Activated CD8-positive, alpha-beta memory T cell treated with anti-CD3 and anti-CD28 coated beads, Interleukin-2, amount 10 ng/mL, durations not matched to agents 7 days and 5 days (primary cell): ENCODE measurements at regions not wholly inside any gene's neighbourhood (a gene's known extent, or its start where the extent isn't known, plus 50 kb on each side); places are given as distances from the start of the nearest gene placed in this dataset.
A peak's percentile ranks its signal among the peaks of the same experiment; 100 is the strongest.

Experiments used
- ATAC-seq: fragments of 150-1000 bp; cut with Tn5 transposase; one replicate; pipeline ENCODE4 v1.10.0; 2021; ENCODE audit warnings: moderate library complexity
- CTCF ChIA-PET: fragments of 350-600 bp; sonication (Branson Sonifier 250); formaldehyde crosslinking; loops from one replicate; lab custom pipeline; 2021; ENCODE audit warnings: antibody characterized with exemption; lab: Charles Lee
- DNase-seq: peaks from one replicate; pipeline ENCODE4 v3.0.0-alpha.2; 2020
- H3K27ac Mint-ChIP-seq: one replicate; pipeline ENCODE4 v1.8.0; 2021; ENCODE audit warnings: mild to moderate bottlenecking, mixed read lengths
- H3K27me3 Mint-ChIP-seq: one replicate; pipeline ENCODE4 v1.8.0; 2021; ENCODE audit warnings: mixed read lengths
- H3K36me3 Mint-ChIP-seq: one replicate; pipeline ENCODE4 v1.8.0; 2021; ENCODE audit warnings: mild to moderate bottlenecking, mixed read lengths
- H3K4me1 Mint-ChIP-seq: one replicate; pipeline ENCODE4 v1.8.0; 2021; ENCODE audit warnings: mixed read lengths
- H3K4me3 Mint-ChIP-seq: one replicate; pipeline ENCODE4 v1.8.0; 2021; ENCODE audit warnings: mild to moderate bottlenecking, moderate library complexity, mixed read lengths
- H3K9me3 Mint-ChIP-seq: one replicate; pipeline ENCODE4 v1.8.0; 2022; ENCODE audit warnings: low read depth, mixed read lengths

- ATAC-seq (no peak), DNase-seq (no peak)
- no peak overlapping the region for H3K27ac Mint-ChIP-seq
- CTCF ChIA-PET, result no interaction called here
- H3K9me3 Mint-ChIP-seq, result no peaks in the 10 kb centered on the region
- peaks cover 3% of the 10 kb centered on the region for H3K27me3 Mint-ChIP-seq
- H3K4me3 Mint-ChIP-seq, result no peak overlapping the region
- H3K4me1 Mint-ChIP-seq, result no peaks in the 10 kb centered on the region
- no peaks in the 10 kb centered on the region for H3K36me3 Mint-ChIP-seq
These were observed 62.0 kb downstream of the HFE start for GRCh38 chr6:26149240-26149639.

- Mint-ChIP-seq H3K27ac (no peak overlapping the region), H3K36me3 (no peaks in the 10 kb centered on the region), H3K27me3 (peaks cover 4% of the 10 kb centered on the region), H3K9me3 (no peaks in the 10 kb centered on the region), H3K4me3 (no peak overlapping the region), H3K4me1 (peaks cover 15% of the 10 kb centered on the region)
- CTCF ChIA-PET, result interaction anchor here (0.8 to 1.3 kb wide), 2 partner anchors 11 to 26 kb away, joined by 3 read pairs; no protein-coding TSS in a partner anchor
- no peak for DNase-seq
- no peak for ATAC-seq
These were observed 65.2 kb downstream of the HFE start for GRCh38 chr6:26152226-26153101.

- CTCF ChIA-PET, result interaction anchor here (0.8 to 7.1 kb wide), 4 partner anchors 24 to 30 kb away, joined by 3 to 101 read pairs (median 6); a partner anchor contains a TSS
- peaks cover 17% of the 10 kb centered on the region for H3K27me3 Mint-ChIP-seq
- H3K27ac Mint-ChIP-seq, result peak overlapping the region; percentile 97
- peaks cover 16% of the 10 kb centered on the region for H3K36me3 Mint-ChIP-seq
- H3K9me3 Mint-ChIP-seq, result no peaks in the 10 kb centered on the region
- ATAC-seq, result no peak
- peak overlapping the region; percentile 87 for H3K4me3 Mint-ChIP-seq
- peaks cover 32% of the 10 kb centered on the region for H3K4me1 Mint-ChIP-seq
- no peak for DNase-seq
These were observed 68.1 kb downstream of the HFE start for GRCh38 chr6:26155061-26155930.

DNA sequence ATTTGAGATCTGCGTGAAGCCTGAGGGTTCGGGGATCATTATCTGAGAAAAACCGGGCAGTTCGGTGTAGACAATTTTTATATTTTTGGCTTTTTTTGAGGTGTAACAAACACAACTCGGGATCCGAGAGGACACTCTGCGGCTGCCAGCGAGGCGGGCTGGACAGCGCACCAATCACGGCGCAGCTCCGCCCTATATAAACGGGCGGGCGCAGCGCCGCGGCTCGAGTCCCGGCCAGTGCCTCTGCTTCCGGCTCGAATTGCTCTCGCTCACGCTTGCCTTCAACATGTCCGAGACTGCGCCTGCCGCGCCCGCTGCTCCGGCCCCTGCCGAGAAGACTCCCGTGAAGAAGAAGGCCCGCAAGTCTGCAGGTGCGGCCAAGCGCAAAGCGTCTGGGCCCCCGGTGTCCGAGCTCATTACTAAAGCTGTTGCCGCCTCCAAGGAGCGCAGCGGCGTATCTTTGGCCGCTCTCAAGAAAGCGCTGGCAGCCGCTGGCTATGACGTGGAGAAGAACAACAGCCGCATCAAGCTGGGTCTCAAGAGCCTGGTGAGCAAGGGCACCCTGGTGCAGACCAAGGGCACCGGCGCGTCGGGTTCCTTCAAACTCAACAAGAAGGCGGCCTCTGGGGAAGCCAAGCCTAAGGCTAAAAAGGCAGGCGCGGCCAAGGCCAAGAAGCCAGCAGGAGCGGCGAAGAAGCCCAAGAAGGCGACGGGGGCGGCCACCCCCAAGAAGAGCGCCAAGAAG, 69.0 kb downstream of the HFE start:
- peak; percentile 92 for DNase-seq
- CTCF ChIA-PET, result interaction anchor here (0.8 to 7.1 kb wide), 6 partner anchors 14 to 91 kb away, joined by 3 to 101 read pairs (median 6); a partner anchor contains a TSS
- peaks cover 16% of the 10 kb centered on the region for H3K36me3 Mint-ChIP-seq
- H3K4me3 Mint-ChIP-seq, result peak overlapping the region; percentile 87
- peak overlapping the region; percentile 97 for H3K27ac Mint-ChIP-seq
- ATAC-seq, result peak; percentile 51
- H3K9me3 Mint-ChIP-seq, result no peaks in the 10 kb centered on the region
- H3K4me1 Mint-ChIP-seq, result peaks cover 40% of the 10 kb centered on the region
- H3K27me3 Mint-ChIP-seq, result peaks cover 17% of the 10 kb centered on the region

- peaks cover 16% of the 10 kb centered on the region for H3K36me3 Mint-ChIP-seq
- DNase-seq (peak; percentile 91), ATAC-seq (peak; percentile 10)
- CTCF ChIA-PET, result interaction anchor here (0.6 to 7.1 kb wide), 9 partner anchors 14 to 116 kb away, joined by 3 to 101 read pairs (median 5); a partner anchor contains a TSS
- peaks cover 43% of the 10 kb centered on the region for H3K4me1 Mint-ChIP-seq
- H3K9me3 Mint-ChIP-seq, result no peaks in the 10 kb centered on the region
- peak overlapping the region; percentile 87 for H3K4me3 Mint-ChIP-seq
- peaks cover 17% of the 10 kb centered on the region for H3K27me3 Mint-ChIP-seq
- peak overlapping the region; percentile 97 for H3K27ac Mint-ChIP-seq
These were observed 69.6 kb downstream of the HFE start for GRCh38 chr6:26156850-26157250.

DNA sequence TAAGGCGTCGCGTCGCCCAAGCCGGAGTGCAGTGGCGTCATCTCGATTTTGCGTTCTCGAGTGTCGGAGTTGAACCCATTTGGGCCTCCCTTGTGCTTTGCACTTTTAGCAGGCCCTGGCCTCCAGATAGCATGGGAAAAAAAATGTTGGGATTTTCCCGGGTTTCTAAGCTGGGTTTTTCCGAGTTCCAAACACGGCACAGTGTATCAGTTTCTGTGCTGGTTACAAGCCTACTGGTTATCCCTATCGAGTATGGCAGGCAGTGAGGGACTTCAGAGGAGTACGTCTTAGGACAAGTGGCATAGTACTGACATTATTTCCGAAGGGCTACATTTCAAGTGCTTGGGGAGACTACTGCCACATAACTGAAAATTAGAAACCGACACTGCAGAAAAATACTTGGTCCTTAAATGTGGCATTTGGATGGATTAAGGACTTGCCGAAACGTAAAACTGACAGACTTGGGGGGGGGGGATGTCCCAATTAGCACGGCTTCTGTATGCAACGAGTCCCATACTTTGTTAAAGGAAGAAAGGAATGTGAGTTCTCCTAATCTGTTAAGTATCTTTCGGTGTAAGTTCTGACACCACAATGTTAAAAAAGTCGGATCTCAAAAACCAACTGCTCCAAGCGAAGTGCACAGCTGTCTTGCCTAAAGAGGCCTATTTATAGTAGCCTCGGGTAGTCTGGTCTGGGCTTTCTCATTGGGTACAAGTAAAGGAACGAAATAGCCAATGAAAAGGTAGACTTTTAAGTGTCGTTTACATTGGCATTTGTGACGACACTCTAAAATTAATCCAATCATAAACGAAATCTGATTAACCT, 70.2 kb downstream of the HFE start:
- H3K9me3 Mint-ChIP-seq, result no peaks in the 10 kb centered on the region
- H3K4me1 Mint-ChIP-seq, result peaks cover 46% of the 10 kb centered on the region
- DNase-seq, result peak; percentile 89
- H3K27me3 Mint-ChIP-seq, result peaks cover 17% of the 10 kb centered on the region
- H3K4me3 Mint-ChIP-seq, result peak overlapping the region; percentile 87
- H3K27ac Mint-ChIP-seq, result peak overlapping the region; percentile 97
- CTCF ChIA-PET, result interaction anchor here (0.6 to 7.1 kb wide), 12 partner anchors 15 to 115 kb away, joined by 3 to 101 read pairs (median 3); a partner anchor contains a TSS
- H3K36me3 Mint-ChIP-seq, result peaks cover 19% of the 10 kb centered on the region
- peak; percentile 67 for ATAC-seq

- Mint-ChIP-seq H3K27me3 (peaks cover 17% of the 10 kb centered on the region), H3K4me1 (peaks cover 46% of the 10 kb centered on the region), H3K4me3 (peak overlapping the region; percentile 87), H3K27ac (peak overlapping the region; percentile 97), H3K9me3 (no peaks in the 10 kb centered on the region), H3K36me3 (peaks cover 19% of the 10 kb centered on the region)
- ATAC-seq, result peak; percentile 55
- DNase-seq, result peak; percentile 94
- CTCF ChIA-PET, result interaction anchor here (0.8 to 7.1 kb wide), 13 partner anchors 10 to 115 kb away, joined by 3 to 101 read pairs (median 6); a partner anchor contains a TSS
These were observed 70.9 kb downstream of the HFE start for GRCh38 chr6:26158076-26158580.

DNA sequence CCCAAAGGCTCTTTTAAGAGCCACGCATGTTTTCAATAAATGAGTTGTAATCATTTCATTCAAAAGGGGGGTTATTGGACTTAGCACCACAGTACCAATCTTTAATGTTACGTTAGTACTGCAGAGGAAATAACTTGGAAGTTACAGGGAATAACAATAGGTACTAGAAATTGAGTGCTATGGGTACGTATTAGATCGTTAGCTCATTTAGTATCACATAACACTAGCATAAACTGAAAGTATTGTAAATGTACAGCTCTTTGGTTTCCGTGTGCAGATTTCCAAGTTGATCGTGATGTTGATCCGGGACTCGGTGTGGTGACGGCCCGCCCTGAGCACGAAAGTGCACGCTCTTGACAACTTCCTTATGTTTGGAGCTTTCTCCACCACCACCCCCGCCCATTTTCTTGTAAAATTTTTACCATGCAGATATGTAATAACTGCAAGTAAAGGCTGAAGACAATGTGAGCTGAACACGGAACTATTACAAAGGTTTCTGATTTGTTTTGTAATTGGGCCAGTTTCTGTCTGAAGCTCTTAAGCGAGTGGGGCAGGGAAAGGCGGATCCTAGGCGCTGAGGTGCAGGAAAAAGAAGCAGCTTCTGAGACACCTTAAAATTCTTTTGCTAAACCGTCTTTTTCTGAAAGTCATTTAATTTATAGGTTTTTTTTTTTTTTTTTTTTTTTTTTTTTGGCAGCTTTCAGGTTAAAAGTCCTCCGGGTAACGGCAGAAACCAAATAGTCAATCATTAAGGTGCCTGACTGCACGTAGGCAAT, 71.5 kb downstream of the HFE start:
- Mint-ChIP-seq H3K36me3 (peaks cover 19% of the 10 kb centered on the region), H3K9me3 (no peaks in the 10 kb centered on the region), H3K4me3 (peak overlapping the region; percentile 87), H3K27me3 (peaks cover 17% of the 10 kb centered on the region), H3K27ac (peak overlapping the region; percentile 97), H3K4me1 (peaks cover 51% of the 10 kb centered on the region)
- DNase-seq, result peak; percentile 82
- CTCF ChIA-PET, result interaction anchor here (0.8 to 7.1 kb wide), 14 partner anchors 9 to 151 kb away, joined by 3 to 101 read pairs (median 5); a partner anchor contains a TSS
- peak; percentile 5 for ATAC-seq

- H3K4me1 Mint-ChIP-seq, result peaks cover 57% of the 10 kb centered on the region
- ATAC-seq (no peak), DNase-seq (peak; percentile 58)
- H3K4me3 Mint-ChIP-seq, result peak overlapping the region; percentile 87
- H3K27ac Mint-ChIP-seq, result peak overlapping the region; percentile 97
- CTCF ChIA-PET, result interaction anchor here (0.8 to 7.1 kb wide), 13 partner anchors 8 to 150 kb away, joined by 3 to 101 read pairs (median 4); a partner anchor contains a TSS
- peaks cover 17% of the 10 kb centered on the region for H3K27me3 Mint-ChIP-seq
- H3K36me3 Mint-ChIP-seq, result peaks cover 23% of the 10 kb centered on the region
- no peaks in the 10 kb centered on the region for H3K9me3 Mint-ChIP-seq
These were observed 72.4 kb downstream of the HFE start for GRCh38 chr6:26159357-26160273.

DNA sequence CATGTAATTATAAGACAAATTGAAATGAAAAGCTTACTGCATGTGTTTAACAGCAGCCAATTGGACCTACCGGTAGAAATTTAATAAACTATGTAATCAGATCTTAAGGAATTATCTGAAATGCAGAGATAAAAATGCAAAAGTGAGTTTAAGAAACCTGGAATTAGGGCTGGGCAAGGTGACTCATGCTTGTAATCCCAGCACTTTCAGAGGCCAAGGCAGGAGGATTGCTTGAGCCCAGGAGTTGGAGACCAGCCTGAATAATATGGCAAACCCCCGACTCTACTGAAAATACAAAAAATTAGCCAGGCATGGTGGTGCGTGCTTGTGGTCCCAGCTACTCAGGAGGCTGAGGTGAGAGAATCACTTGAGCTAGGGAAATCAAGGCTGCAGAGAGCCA, 74.1 kb downstream of the HFE start:
- ATAC-seq, result no peak
- H3K27ac Mint-ChIP-seq, result peak overlapping the region; percentile 15
- DNase-seq, result no peak
- H3K4me3 Mint-ChIP-seq, result no peak overlapping the region
- CTCF ChIA-PET, result interaction anchor here (1.1 to 7.1 kb wide), 2 partner anchors 9 to 36 kb away, joined by 3 to 101 read pairs; a partner anchor contains a TSS
- H3K9me3 Mint-ChIP-seq, result no peaks in the 10 kb centered on the region
- peaks cover 30% of the 10 kb centered on the region for H3K36me3 Mint-ChIP-seq
- peaks cover 50% of the 10 kb centered on the region for H3K4me1 Mint-ChIP-seq
- H3K27me3 Mint-ChIP-seq, result peaks cover 15% of the 10 kb centered on the region
